Ishikawa (cell line): ENCODE measurements at regions not wholly inside any gene's neighbourhood (a gene's known extent, or its start where the extent isn't known, plus 50 kb on each side); places are given as distances from the start of the nearest gene placed in this dataset.

Source experiments
- EGR1 ChIP-seq: IDR thresholded peaks from 2 replicates; pipeline ENCODE4 v1.6.1; 2012
- FOXM1 ChIP-seq: IDR thresholded peaks from 2 replicates; pipeline ENCODE4 v1.6.1; 2012; ENCODE audit warnings: low read depth, borderline replicate concordance
- TEAD4 ChIP-seq: IDR thresholded peaks from 2 replicates; pipeline ENCODE4 v1.6.1; 2012

- TF ChIP-seq EGR1 (no peak), TEAD4 (no peak), FOXM1 (no peak)
These were observed 197.9 kb downstream of the LPIN1 start for GRCh38 chr2:11944311-11944710.
